SKM-1 treated with dmso at 0.1 percent for 144 hours (cell line): ENCODE measurements at regions not wholly inside any gene's neighbourhood (a gene's known extent, or its start where the extent isn't known, plus 50 kb on each side); places are given as distances from the start of the nearest gene placed in this dataset.

ENCODE experiments used
- DNase-seq: peaks from one replicate; lab custom pipeline; 2025; ENCODE audit not compliant: unreplicated experiment; lab: John Stamatoyannopoulos, UW

DNA sequence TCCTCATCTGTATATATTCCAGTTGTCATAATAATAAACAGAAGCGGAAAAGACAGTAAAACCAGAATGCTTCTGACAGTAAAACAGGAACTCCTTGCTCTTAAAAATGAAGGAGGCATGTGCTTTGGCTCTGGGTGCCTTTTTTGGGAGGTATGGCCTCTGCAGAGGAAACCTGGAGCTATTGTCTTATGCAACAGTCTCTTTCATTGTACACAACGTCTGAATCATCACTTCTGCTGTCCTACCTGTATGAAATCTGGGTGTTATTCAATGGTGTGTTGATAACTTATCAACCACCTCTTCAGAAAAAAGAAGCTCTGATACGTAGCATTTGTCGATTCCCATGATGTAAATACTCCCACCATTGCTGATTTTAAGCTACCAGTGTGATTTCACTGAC is 64.8 kb downstream of the CDCA7 start:
- no peak for DNase-seq

DNA sequence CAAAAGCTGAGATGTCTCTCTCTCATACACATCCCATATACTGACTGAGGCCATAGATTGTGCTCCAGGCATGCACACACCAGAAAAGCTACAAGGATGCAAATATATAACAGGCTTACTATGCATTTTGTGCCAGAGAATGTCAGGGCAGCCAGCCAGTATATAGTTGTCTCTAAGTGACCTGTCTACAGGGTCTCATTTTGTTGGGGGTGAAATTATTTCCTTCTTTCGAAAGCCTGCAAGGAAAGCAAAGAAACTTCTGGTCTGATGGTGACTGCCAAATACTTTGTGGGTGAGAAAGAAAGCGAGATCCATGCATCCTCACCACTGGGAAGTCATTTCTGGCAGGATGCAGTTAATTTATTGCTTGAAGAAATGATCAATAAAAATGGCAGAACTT is 70.2 kb downstream of the CDCA7 start:
- no peak for DNase-seq

DNA sequence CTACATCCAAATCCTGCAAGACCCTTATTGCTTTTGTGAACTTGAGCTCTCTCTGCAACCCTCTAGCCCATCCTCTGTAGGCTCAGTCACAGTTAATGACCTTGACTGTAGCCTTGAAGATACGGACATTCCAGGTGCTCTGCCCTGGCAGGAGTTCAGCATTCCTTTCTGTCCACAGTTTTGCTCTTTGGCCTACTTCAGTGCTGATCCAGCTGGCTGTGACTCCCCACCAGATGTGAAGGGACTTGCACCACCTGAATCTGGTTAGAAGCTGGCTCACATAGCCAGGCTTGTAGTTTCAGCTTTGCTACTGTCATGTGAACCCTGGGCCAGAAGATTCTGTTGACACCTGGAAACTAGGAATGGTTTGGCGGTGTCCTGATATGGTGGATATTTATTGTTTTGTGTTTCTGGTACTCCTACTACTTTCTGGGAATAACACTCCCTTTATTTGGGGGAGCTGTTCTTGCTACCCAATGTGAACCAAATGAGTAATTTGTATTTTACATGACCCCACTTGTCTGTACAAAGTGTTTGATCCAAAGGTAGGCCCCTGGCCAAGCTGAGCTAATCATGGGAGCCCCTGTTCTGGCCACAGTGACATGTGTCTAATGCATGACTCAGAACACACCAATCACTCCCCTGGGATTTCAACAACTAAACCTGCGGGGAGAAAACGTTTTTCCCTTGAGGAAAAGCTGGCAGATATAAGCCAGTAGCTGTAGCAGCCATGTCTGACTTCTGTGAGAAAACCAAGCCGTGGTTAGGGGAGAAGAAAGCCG is 73.4 kb downstream of the CDCA7 start:
- DNase-seq = no peak

DNA sequence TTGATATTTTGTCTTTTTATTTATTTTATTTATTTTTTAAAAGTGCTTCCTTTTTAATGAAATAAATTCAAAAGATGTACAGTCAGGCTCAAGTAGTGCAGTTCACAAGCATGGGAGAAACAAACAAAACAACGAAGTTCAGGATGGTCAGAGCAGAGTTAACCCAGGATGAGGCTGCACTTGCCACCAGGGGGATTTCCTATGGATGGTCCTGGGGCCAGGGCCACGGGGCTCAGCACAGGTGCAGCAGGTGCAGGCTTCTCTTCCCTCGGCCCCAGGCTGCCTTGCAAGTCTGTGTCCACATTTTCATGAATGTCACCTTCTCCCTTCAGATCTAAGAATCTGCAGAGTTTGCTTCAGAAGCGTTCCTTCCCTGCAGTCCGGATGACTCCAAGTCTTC is 76.5 kb downstream of the CDCA7 start:
- DNase-seq = no peak

DNA sequence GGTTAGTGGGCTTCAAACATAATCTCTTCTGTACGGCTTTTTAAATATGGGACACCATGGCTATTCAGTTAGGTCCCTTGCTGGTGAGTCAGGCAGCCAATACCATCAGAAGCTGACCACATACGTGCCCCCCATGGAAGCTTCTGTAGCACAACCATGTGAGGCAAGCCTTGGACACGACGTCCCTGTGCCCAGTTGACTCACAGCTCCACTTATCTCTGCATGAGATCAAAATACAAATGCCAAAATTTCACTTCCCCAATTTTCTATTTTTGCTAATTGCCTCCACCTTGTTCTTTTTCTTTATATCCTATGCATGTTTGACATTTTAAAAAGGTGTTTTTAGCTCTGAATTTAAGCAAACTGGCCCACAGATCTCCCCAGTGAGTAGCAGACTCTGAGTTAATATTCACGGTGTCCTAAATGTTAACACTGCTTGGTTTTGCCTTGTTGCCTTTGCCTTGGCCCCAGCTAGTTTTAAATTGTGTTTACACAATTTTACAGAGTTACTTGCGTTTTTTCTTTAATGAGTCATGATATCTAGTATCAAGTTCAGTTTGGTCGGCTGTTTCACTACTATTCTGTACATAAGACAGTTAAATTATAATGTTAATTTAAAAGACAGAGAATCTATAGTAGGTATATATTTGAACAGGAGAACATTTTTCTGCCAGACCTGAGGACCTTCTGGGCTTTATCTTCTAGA is 77.5 kb downstream of the CDCA7 start:
- DNase-seq = peak; percentile 22

DNA sequence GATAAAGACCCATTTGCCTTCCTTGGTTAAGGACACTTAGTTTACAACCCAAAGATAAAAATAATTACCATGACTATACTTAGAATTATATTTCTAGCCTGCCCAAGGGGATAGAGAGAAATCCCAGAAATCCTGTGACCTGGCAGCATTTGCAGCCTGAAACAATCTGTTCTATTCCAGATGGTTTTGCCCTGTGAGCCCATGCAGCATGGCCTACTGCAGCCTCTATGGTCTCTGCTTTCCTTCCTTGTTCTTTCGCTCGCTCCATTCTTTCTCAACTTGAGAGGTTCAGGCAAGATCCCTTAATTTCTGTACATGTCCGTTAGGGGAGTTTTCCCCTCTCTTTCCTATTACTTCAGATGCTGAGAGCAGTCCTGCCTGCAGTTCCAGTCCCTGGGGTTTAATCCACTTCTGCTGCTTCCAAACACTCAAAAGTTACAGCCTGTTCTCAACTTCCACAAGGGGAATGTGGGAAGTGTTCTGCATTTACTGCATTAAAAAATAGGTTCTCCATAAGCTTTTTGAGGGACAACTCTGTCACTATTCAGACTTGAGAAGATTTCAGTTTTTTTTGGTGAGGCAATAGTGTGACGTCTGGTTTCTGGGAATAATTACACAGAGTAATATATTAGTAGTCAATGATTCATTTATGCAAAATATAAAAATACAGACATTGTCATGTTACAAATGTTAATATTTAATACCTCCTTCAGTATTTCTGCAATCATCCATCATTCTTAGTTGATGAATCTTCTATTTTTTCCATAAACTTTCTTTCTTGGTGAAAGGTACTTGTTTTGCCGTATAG is 80.3 kb downstream of the CDCA7 start:
- no peak for DNase-seq

DNA sequence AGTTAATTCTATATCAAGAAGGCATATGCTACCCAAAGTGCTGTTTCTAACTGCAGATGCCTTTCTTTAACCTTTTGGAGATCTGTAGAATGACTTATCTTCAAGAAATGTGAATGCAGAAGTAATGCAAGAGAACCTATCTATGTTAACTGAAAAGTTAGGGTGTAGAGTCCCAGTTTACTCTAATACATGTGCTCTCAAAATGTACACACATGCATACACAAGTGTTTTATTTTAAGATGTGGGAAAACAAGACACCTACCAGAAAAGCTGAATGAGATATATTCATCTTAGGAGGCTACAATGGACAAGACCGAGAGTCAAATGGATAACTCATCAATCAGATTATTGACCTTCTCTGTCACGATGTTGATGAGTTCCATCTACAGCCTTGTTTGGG is 80.9 kb downstream of the CDCA7 start:
- no peak for DNase-seq

DNA sequence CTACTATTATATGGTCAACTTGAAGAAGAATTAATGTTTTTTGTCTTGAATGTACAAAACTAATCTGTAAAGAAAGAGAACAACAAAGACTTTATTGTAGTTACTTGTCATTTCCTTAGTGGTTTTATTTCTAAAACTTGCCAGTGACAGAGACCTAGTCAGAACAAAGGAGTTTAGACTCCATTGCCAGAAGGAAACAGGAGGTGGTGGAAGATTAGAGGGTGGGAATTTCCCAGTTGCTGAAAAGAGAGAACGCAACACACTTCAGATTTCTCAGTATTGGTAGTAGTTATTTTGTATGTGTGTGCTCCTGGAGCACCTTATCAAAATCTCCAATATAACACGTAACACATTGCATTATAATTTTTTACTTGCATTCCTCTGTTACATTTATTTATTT is 81.4 kb downstream of the CDCA7 start:
- no peak for DNase-seq

DNA sequence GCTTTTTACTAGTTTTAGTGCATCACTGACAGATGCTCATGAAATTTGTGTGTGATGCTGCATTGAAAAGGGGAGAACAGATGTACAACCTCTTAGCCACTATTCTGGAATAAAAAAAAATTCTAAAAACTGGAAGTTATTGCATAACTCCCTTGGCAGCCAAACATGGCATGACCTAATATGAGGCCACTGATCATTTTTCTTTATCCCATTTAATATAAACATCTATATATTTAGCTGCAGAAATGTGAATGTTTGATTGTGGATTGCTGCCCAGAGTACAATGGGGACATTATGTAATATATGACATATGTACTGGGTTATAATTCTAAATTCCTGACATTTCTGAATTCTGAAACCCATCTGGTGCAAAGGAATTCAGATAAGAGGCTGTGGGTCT is 86.5 kb downstream of the CDCA7 start:
- DNase-seq = no peak

DNA sequence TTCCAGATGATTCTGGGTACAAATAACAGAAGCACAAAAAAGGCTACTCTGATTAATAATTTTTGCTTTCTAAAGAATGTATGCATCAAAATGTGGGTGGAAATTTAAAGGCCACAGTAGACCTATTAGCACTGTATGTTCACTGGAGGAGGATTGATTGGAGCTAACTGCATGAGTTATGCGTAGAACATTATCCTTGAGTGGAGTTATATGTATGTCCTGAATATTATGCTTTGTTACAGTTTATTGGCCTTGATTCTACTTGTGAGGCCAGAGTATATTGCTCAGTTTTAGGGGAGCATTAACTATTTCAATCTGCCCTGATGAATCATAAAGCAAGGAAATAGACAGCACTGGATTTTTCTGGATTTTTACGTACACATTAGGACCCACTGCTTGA is 87.9 kb downstream of the CDCA7 start:
- no peak for DNase-seq

DNA sequence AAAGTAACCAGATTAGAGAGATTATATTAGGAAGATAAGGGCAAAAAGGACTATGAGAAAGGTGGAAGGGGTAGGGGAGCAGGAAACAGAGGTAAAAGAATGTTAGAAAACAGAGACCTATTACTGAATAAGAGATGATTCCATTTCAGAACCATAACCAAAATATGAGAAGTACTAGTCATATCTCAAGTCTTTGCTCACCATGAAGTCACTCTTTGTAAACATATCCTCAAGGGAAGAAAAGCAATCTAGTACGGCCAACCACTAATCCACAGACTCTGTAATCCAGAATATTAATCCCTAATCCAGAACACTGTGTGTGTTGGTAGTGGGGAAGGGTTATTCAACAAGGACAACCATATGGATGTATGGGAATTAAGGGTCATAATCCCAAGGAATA is 92.0 kb downstream of the CDCA7 start:
- DNase-seq = no peak

DNA sequence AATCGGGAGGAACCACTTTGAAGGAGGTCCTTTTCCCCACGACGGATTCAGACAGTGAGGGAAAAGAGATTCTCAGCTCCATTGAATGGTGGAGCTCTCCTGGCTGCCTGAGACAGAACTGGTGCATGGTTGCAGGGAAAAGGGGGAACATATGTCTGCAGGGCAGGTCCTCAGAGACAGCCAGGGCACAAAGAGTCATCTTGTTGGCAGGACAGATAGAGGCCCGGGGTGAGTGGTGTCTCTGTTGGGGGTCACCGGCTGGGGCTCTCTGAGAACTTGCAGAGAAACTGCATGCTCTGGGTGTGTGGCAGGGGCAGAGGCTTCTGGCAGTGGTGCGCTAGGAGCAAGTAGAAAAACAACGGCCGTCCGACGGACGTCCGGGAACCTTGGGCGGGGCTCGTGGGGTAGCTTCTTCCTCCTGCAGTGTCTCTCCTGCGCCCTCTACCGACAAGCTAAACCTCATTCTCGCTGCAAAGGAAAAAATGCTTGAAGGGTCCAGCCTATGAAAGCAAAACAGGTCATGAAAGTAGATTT is 94.3 kb downstream of the CDCA7 start:
- no peak for DNase-seq

DNA sequence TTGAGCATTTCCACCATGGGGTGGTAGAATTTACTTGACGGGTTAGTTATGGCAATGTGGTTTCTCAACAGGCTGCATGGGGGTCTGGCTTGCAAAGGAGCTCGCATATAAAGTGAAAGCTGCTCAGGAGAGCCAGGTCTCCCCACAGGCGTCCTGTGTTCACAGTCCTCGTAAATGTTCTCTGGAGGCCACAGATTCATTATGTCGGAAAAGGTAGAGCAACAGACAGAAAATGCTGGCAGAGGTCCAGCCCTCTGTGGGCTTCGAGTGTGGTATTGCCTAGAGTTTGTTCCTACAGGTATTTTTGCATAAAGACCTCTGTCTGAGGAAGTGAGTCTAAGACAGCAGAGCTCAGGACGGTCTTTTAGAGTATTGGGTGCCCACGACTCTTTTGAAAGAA is 96.4 kb downstream of the CDCA7 start:
- no peak for DNase-seq

DNA sequence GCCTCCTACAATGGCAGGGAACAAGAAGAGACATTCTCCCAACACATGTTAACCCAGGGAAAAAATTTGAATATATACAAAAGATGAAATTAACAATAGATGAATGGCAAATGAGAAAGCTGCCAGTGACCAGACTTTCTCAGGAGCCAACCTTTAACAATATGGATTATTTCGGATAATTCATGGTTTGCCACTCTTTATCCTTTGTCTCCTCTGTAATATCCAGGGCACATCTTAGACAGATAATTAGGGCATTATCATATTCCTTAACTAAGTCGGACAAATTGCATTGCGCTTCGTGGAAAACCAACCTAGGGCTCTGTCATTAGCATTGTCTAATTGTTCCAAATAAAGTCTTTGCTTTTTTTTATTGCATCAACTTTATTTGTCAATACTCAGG is 97.3 kb downstream of the CDCA7 start:
- DNase-seq = no peak

DNA sequence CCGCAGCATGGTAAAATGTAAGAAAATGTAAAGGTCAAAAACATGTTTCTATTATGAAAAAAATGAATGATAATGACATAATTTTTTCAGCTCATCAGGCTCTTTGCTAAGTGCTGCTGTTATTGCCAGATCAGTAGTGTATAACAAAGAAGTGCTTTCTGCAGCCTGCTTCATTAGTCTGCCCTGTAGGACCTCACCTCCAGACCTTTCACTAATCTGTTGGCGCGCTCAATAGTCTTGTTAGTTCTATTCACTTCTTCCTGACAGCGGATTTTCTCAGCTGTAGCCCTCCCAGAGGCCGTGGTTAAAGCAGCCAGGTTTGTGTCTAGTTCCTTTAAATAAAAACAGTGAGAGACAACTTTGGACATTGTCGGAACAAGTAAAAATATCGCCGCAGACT is 97.7 kb downstream of the CDCA7 start:
- DNase-seq = no peak

DNA sequence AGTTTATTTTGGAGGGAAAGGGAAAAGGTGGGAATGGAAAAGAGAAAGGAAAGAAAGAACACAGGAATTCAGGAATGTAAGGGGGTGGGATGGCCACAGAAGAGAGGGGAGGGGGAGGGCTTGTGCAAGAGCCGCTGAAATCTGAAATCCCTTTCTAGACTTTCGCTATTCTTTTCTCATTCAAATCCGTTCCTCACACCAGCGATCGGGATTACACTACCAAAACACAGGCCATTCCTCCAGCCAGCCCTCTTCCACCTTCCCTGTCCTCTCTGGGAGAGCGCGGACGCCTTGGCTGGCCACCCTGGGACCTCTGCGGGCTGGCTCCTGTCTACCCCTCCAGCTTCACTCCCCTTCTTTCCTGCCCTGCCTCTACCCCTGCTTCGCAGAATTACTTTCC is 102.3 kb downstream of the CDCA7 start:
- no peak for DNase-seq

DNA sequence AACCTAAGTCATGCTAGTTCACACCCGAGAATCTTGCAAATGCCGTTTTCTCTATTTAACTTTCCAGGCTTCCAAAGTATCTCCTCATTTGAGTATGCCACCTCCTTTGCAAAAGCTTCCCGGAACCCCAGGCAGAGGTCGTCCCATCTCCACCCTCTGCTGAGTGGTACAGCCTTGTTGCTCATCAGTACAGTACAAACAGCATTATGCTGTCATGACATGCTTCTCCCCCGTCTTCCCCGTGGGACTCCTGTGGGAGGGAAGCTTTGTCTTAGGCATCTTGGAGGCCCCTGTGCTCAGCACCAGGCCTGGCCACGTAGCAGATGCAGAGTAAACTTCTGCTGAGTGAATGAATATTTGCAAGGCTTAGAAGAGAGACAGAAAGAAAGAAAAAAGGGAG is 102.7 kb downstream of the CDCA7 start:
- DNase-seq = no peak

DNA sequence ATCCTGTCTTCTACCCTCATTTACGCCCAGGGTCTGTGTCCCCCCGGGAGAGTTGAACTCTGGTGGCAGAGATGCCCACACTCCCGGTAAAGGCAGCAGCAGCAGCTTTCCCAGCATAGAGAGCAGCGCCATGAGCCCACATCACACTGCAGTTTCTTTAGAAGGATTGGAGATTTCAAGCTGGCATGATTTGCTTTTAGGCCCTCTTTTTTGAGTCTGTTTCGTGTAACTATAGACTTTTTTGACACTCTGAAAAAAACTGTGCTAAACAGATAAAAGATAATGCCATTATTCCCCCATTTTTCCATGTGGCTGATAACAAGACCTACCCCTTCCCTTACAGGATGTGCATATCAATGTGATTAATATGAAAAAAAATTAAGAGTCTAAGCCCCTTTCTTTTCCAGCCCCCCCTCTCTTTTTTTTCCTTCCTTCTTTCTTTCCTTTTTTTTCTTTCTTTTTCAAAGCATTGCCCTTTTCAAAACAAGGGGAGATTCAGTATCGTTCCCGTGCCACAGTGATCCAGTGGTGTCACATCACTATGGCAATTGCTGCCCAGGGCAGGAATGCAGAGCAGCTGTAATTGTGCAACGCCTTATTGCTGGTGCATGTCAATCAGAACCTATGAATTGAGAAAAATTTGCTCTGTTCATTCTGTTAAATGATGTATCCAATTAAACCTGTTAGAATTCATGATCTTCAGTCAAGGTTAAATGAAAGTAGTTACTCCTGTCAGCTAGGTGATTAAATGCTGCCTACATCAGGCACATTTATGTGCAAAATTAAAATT is 104.5 kb downstream of the CDCA7 start:
- no peak for DNase-seq

DNA sequence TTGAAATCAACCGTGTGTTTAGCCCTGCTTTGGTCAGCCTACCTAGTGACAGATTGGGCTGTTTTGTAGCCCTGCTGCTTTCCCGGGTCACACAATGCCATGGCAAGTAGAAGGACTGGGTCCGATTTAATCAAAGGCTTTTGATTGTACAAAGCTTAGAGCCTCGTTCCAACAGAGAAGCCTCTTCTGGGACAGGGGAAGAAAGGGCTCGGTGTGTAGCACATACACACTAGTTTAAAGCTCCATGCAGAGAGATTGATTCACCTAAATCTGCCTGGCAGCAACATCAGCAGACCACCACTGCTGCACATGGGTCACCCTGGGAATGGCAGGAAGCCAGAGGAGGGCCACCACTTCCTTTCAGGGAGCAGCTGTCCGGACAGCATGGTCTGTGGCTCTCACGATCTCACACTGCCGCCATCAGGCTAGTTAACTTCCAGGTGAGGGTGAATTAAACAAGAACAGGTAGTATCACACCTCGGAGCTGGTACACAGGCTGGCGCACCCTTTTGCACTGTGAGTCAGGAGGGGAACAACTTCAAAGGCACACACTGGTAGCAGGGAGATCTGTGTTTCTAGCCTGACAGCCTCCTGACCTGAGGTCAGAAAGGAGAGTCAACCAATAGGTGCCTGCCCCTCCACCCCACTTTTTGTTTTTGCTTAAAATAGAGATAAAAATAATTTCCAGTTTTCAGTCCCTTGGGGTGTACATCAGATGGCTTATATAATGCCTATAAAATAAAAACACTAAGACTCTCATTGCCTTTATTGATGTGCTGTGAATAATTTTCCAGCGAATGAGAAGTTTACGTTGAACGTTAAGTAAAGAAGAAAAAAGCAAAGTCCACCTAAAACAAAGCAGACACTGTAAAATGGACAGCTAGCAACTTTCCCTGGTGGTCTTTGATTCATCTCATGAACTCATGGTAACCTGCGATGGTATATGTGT is 108.5 kb downstream of the CDCA7 start:
- DNase-seq = no peak

DNA sequence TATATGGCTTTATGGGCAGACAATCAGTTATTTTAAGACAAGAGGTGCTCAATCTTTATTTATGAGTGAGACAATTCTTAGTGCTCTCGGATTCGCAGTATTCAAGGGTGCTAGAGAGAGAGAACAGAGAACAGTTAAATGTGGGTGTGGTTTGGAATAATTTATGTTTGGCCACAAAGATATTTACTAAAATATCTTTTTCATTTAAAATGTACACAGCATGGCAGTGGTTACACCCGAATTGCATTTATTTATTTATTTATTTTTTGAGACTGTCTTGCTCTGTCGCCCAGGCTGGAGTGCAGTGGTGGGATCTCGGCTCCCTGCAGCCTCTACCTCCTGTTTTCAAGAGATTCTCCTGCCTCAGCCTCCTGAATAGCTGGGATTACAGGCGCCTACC is 109.2 kb downstream of the CDCA7 start:
- DNase-seq = no peak
